HG03135 (cell line): ENCODE measurements at regions not wholly inside any gene's neighbourhood (a gene's known extent, or its start where the extent isn't known, plus 50 kb on each side); places are given as distances from the start of the nearest gene placed in this dataset.

Experiments
- ATAC-seq: cut with Tn5 transposase; IDR thresholded peaks from one replicate; pipeline ENCODE4 v1.9.1; 2021; ENCODE audit warnings: mild to moderate bottlenecking, moderate library complexity; ENCODE audit not compliant: unreplicated experiment

GRCh38 chr16:72425571-72426341, 253.8 kb upstream of the PMFBP1 start:
- no peak for ATAC-seq

- ATAC-seq: no peak
These were observed 252.8 kb upstream of the PMFBP1 start for GRCh38 chr16:72424757-72425156.

- ATAC-seq: no peak
These were observed 250.4 kb upstream of the PMFBP1 start for GRCh38 chr16:72422308-72422897.

- ATAC-seq: no peak
These were observed 247.7 kb upstream of the PMFBP1 start for GRCh38 chr16:72419638-72420037.

GRCh38 chr16:72415379-72415778, 243.4 kb upstream of the PMFBP1 start:
- ATAC-seq: no peak

GRCh38 chr16:72410492-72410891, 238.5 kb upstream of the PMFBP1 start:
- no peak for ATAC-seq

- ATAC-seq: no peak
These were observed 237.5 kb upstream of the PMFBP1 start for GRCh38 chr16:72409423-72409822.

GRCh38 chr16:72406390-72406789, 234.4 kb upstream of the PMFBP1 start:
- ATAC-seq: no peak

GRCh38 chr16:72404299-72404698, 232.3 kb upstream of the PMFBP1 start:
- ATAC-seq: no peak

GRCh38 chr16:72401084-72401361, 229.1 kb upstream of the PMFBP1 start:
- ATAC-seq: no peak

- no peak for ATAC-seq
These were observed 228.5 kb upstream of the PMFBP1 start for GRCh38 chr16:72400257-72401083.

- no peak for ATAC-seq
These were observed 227.9 kb upstream of the PMFBP1 start for GRCh38 chr16:72399811-72400210.

- no peak for ATAC-seq
These were observed 225.9 kb upstream of the PMFBP1 start for GRCh38 chr16:72397876-72398275.

GRCh38 chr16:72394526-72394925, 222.6 kb upstream of the PMFBP1 start:
- no peak for ATAC-seq

GRCh38 chr16:72389791-72390190, 217.8 kb upstream of the PMFBP1 start:
- ATAC-seq: no peak

GRCh38 chr16:72388007-72388406, 216.1 kb upstream of the PMFBP1 start:
- ATAC-seq: no peak

- ATAC-seq: no peak
These were observed 212.7 kb upstream of the PMFBP1 start for GRCh38 chr16:72384651-72385050.

GRCh38 chr16:72380283-72380682, 208.3 kb upstream of the PMFBP1 start:
- no peak for ATAC-seq

- no peak for ATAC-seq
These were observed 201.2 kb upstream of the PMFBP1 start for GRCh38 chr16:72373201-72373600.

GRCh38 chr16:72372087-72373045, 200.4 kb upstream of the PMFBP1 start:
- no peak for ATAC-seq
